NOMO-1 (cell line): ENCODE measurements at regions not wholly inside any gene's neighbourhood (a gene's known extent, or its start where the extent isn't known, plus 50 kb on each side); places are given as distances from the start of the nearest gene placed in this dataset.

Experiments
- DNase-seq, 2 experiments: peaks; one replicate each; lab custom pipeline; 2025; ENCODE audit not compliant: unreplicated experiment in 2 of 2; lab: John Stamatoyannopoulos, UW

GRCh38 chrX:112163906-112164305, 81.3 kb upstream of the TRPC5 start:
- no peak for DNase-seq

GRCh38 chrX:112148397-112148796, 65.8 kb upstream of the TRPC5 start:
- DNase-seq: no peak

GRCh38 chrX:112147206-112147605, 64.6 kb upstream of the TRPC5 start:
- DNase-seq: peak in 1 of 2 experiments; percentile 15

GRCh38 chrX:112137276-112137675, 54.7 kb upstream of the TRPC5 start:
- peak; percentile 10 to 37 for DNase-seq
